H54 (cell line): ENCODE measurements at regions not wholly inside any gene's neighbourhood (a gene's known extent, or its start where the extent isn't known, plus 50 kb on each side); places are given as distances from the start of the nearest gene placed in this dataset.
"Not testable (repeated sequence)": the region's sequence is repeated elsewhere in the genome, so short reads cannot be mapped to it uniquely, and the experiment has no call there.

Source experiments
- DNase-seq: peaks from one replicate; pipeline ENCODE4 v3.0.0; 2011; ENCODE audit warnings: low spot score, mixed read lengths; ENCODE audit not compliant: insufficient read length
- FAIRE-seq: peaks from 3 replicates; lab custom pipeline; 2011; peaks lifted over from hg19 to GRCh38; lab: Jason Lieb, UNC
- POLR2A ChIP-seq: IDR thresholded peaks from 2 replicates; pipeline ENCODE4 v1.6.1; 2011; ENCODE audit warnings: low read depth, mild to moderate bottlenecking, low read length

DNA sequence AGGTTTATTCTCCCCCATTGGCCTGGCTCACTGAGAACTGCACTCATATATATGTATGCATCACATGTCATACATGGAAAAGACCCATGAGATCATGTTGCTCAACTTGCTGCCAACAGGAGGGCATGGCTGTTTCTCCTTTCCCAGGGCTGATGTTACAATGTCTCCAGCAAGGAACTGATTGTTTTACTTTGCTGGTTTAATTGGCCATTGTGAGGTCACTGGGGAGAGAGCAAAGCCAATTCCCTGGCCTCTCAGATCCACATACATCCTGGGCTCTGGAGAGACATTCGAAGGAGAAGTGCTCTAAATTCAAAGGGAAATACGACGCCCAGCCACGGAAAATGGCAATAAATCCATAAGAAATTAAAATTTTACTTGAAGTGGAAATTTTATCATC lies 287.8 kb downstream of the WDR11 start:
- DNase-seq (no peak), FAIRE-seq (no peak)
- no peak for TF ChIP-seq POLR2A

GRCh38 chr10:121145802-121146395 lies 294.7 kb downstream of the WDR11 start:
- FAIRE-seq, DNase-seq: not testable (repeated sequence)

- DNase-seq (no peak), FAIRE-seq (no peak)
- TF ChIP-seq POLR2A: no peak
Measured at GRCh38 chr10:121148921-121149320, 297.8 kb downstream of the WDR11 start.

DNA sequence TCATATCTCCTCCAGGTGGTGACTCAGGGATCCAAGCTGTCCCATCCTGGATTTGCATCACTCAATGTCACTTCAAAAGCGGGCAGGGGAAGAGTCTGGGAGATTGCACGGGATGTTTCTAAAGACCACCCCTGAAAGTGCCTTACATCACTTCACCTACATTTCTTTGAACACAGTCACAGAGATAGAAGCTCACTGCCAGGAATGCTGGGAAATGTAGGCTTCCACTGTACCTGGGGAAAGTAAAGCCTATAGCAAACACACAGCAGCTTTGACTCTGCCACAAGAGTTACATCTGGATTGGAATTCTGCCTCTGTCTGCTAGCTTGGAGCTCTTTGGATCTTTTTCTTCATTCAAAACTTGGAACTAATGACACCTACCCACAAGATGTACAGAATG lies 300.9 kb downstream of the WDR11 start:
- DNase-seq (no peak), FAIRE-seq (no peak)
- TF ChIP-seq POLR2A: no peak

- FAIRE-seq (no peak), DNase-seq (no peak)
- no peak for TF ChIP-seq POLR2A
Measured at GRCh38 chr10:121152935-121153334, 301.8 kb downstream of the WDR11 start.

GRCh38 chr10:121154310-121154709 lies 303.1 kb downstream of the WDR11 start:
- no peak for TF ChIP-seq POLR2A
- FAIRE-seq (no peak), DNase-seq (no peak)

DNA sequence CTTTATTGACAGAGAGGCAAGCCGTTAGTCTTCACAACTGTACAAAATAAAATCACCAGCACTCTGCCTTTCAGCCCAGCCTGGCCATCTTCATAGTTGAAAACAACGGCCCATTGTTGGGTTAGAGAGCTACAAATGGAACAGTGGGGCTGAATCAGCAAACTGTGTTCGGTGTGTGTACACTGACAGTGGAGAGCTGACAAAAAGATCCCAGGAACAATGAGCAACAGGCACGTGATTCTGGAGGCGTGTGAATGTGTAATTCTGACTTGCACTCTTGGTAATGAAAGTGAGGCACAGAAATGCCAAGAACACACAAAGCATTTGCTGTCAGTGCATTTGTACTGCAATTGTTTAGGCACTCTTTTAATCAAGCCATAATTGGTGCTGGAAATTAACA lies 303.7 kb downstream of the WDR11 start:
- FAIRE-seq: no peak
- no peak for DNase-seq
- no peak for TF ChIP-seq POLR2A

DNA sequence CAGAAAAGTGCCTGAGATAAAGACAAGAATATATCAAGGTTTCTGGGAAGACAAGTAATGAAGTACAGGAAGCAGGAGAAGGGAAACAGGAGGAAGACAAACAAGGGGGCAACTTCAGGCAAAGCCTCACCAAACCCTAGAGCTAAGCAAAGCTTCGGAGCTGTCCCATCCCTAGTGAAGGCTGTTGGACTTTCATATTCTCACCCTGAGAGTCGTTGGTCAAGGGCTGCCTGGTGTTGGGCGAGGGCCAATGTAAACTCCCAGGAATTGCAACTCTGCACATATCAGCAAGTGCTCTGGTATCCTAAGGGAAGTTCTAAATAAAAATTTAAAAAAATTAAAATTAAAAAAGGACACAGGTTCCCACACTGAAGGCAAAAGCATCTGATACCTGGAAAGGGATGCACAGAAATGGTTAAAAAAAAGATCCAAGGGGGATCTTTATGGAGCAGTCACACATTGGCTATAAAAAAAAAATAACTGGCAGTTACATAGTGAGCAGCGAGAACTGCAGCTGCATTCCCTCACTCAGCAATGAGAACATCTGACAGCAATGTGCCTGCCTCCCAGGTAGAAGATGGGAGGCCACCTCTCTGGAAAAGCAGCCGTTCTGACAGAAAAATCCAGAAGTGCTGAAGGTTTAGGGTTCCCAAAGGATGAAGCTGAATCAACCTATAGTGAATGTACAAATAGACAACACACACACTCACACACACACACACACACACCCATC lies 304.7 kb downstream of the WDR11 start:
- TF ChIP-seq POLR2A: no peak
- DNase-seq: no peak
- no peak for FAIRE-seq

GRCh38 chr10:121157998-121158397 lies 306.8 kb downstream of the WDR11 start:
- no peak for FAIRE-seq
- TF ChIP-seq POLR2A: no peak
- DNase-seq: no peak

- TF ChIP-seq POLR2A: no peak
- no peak for FAIRE-seq
- DNase-seq: no peak
Measured at GRCh38 chr10:121158988-121159579, 307.9 kb downstream of the WDR11 start.

GRCh38 chr10:121159670-121160069 lies 308.5 kb downstream of the WDR11 start:
- DNase-seq: no peak
- FAIRE-seq: no peak
- TF ChIP-seq POLR2A: no peak

- DNase-seq: no peak
- no peak for TF ChIP-seq POLR2A
- no peak for FAIRE-seq
Measured at GRCh38 chr10:121165276-121165675, 314.1 kb downstream of the WDR11 start.

- no peak for FAIRE-seq
- TF ChIP-seq POLR2A: no peak
- DNase-seq: no peak
Measured at GRCh38 chr10:121167534-121168243, 316.5 kb downstream of the WDR11 start.

DNA sequence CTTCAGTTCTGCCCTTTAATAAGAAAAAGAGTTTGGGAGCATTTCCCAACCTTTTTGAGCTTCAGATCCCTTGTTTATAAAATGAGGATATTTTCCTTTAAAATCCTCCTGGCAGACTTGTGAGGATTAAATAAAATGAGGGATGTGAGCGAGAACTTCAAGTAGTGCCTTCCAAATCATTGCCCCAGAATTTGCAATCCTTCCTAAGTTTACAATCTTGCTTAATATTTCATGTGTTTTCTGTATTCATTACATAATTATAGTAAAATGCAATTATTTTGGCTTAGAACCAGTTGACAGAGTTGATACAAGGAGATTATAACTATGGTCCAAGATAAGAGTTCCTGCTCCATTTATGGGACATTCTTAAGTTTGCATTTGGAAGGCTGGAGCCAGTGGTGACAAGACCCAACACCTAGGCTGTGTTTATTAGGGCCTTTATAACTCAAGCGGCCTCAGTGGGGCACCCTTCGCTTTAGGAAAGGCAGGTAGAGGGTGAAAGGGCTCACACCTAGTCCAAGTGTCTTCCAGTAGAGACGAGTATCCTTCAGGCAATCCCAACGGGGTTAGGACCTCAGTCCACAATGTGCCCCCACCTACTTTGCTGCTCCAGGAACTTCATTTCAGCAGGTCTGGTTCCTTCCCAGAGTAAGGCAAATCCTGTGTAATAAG lies 317.5 kb downstream of the WDR11 start:
- no peak for TF ChIP-seq POLR2A
- DNase-seq: no peak
- no peak for FAIRE-seq
